NCI-H187 treated with DMSO at 0.1 percent for 48 hours (cell line): ENCODE measurements at regions not wholly inside any gene's neighbourhood (a gene's known extent, or its start where the extent isn't known, plus 50 kb on each side); places are given as distances from the start of the nearest gene placed in this dataset.
"Not testable (repeated sequence)": the region's sequence is repeated elsewhere in the genome, so short reads cannot be mapped to it uniquely, and the experiment has no call there.

Experiments
- DNase-seq: peaks from one replicate; lab custom pipeline; 2025; lab: John Stamatoyannopoulos, UW

- no peak for DNase-seq
Observed at GRCh38 chr7:81361769-81362312, 408.0 kb downstream of the HGF start.

GRCh38 chr7:81355911-81356310 lies 413.9 kb downstream of the HGF start:
- DNase-seq, result no peak

GRCh38 chr7:81349044-81349443 lies 420.8 kb downstream of the HGF start:
- DNase-seq, result no peak

- DNase-seq, result no peak
Observed at GRCh38 chr7:81339946-81340345, 421.1 kb upstream of the SEMA3C start.

- DNase-seq, result no peak
Observed at GRCh38 chr7:81333536-81333935, 414.7 kb upstream of the SEMA3C start.

- DNase-seq, result no peak
Observed at GRCh38 chr7:81333004-81333403, 414.2 kb upstream of the SEMA3C start.

DNA sequence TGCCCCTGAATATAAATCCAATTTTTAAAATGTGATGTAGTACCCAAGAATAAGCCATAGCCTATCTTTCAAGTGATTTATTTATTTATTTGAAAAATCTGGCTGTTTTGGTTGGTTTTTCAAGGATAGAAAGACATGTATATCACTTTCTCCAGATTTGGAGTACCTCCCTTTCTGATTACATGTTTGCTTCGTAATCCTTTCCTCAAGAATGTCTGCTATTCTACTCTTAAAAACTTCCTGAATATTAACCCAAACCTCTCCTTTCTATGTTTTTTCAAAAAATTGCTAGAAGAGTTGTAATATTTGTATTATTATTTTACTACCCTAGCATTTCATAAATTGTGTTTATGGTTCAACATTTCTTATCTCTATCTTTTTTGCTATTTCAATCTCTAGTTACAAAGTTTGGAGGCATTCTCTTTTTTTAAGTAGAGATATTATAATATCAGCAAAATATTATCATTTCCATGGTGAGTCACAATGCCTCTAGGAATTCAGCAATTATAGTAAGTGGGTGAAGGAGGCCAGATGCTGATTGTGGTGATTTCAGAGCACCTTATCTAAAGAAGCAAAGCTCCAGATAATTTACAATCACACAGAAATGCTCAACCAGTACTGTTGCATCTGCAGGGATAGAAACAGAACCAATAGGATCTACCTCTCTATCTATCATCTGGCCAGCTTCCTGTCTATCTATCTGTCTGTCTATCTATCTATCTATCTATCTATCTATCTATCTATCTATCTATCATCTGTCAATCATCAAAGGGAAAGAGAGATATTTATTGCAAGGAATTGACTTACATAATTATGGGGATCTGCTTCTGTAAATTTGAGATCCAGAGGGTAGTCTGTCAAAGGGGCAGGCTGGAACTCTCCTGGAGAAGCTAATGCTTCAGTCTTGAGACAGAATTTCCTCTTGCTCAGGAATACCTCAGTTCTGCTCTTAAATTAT lies 412.5 kb upstream of the SEMA3C start:
- DNase-seq, result no peak

- no peak for DNase-seq
Observed at GRCh38 chr7:81330108-81330507, 411.3 kb upstream of the SEMA3C start.

- no peak for DNase-seq
Observed at GRCh38 chr7:81327468-81328266, 408.8 kb upstream of the SEMA3C start.

- DNase-seq, result no peak
Observed at GRCh38 chr7:81321949-81322348, 403.1 kb upstream of the SEMA3C start.

GRCh38 chr7:81317741-81318140 lies 398.9 kb upstream of the SEMA3C start:
- no peak for DNase-seq

DNA sequence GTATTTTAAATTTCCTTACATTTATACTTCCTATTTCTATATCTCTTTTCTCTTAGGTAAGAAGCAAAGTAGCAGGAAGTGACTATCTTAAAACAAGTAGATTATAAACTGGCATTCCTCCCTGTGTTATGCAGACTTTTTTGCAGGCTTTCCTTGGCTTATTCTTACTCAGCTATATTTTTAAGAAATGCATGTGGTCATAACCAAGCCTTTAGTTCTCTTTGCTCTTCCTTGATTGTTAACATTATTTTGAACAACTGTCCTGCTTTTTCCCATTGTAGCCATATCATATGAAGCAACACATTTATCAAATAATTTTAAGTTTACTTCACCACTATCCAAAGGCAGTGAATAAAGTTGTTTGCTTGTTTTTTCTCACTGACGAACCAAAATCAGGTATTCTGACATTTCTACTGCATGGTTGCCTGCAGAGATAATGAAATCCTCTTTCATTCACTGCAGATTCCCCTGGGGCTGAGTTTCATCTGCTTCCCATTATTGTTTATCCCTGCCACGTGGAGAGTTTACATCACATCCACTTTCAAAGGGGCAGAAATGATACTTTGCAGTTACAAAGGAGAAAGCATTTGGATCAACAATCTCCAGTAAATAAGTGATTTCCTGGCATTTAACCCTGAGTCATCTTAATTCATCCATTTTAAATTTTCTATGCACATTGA lies 389.9 kb upstream of the SEMA3C start:
- DNase-seq, result no peak

GRCh38 chr7:81301815-81302214 lies 383.0 kb upstream of the SEMA3C start:
- DNase-seq, result no peak

DNA sequence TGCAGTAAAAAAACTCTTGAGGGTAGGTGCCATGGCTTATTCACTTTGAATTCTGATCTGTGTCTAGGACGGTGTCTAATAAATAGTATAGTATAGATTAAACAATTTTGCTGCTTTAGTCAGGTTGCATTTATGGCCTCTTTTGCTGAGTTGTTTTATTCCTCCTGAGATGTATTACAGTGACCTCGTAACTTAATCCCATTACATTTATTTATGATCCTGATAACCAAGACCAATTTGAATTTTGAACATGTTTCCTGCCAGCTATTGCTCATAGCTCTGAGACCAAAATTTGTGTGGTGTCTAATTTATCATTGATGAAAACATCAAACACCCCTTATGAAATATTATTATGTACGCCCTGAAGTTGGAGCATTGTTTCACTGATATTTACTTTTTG lies 381.9 kb upstream of the SEMA3C start:
- no peak for DNase-seq

- no peak for DNase-seq
Observed at GRCh38 chr7:81299711-81300110, 380.9 kb upstream of the SEMA3C start.

GRCh38 chr7:81298951-81299666 lies 380.3 kb upstream of the SEMA3C start:
- DNase-seq, result no peak

- DNase-seq, result no peak
Observed at GRCh38 chr7:81297317-81297716, 378.5 kb upstream of the SEMA3C start.

DNA sequence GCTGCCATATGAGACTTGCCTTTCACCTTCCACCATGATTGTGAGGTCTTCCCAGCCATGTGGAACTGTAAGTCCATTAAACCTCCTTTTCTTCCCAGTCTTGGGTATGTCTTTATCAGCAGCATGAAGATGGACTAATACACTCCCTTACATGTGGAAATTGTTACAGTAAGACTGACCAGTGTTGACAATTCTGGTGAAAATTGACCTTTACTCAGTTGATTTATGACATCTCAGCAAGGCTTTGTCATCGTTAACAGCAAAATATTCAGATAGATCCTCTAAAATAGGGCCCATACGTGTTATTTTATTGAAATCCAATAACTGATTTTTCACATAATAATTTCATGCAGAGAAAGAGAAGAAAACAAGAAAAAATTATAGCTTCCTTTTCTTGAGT lies 377.9 kb upstream of the SEMA3C start:
- DNase-seq, result no peak

DNA sequence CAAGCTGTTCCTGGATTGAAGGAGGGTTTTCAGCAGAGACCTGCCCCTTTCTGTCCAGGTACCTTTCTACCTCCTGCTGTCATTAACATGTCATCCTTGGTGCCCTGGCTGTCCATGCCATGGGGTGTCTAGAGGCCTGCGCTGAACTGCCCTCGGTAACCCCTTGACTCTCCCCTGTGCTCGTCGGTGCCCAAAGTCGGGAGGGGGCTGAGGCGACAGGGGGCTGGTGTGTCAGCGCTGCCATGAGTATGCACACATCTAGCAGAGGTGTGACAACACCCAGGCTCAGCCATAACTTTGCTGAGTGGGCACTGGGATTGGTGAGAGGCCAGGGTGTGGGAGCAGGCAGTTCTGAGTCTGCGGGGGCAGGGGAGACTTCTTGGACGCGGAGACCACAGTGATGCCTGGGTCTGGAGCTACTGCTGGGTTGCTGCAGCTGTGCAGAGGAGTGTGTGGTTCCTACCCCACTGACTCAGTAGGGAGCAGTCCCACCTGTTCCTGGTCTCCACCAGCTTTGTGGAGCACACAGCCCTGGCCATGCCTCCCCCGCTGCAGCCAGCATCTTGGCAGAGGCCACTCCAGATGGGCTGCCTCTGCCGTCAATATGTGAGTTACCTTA lies 376.2 kb upstream of the SEMA3C start:
- DNase-seq, result no peak

- DNase-seq, result no peak
Observed at GRCh38 chr7:81293806-81294205, 375.0 kb upstream of the SEMA3C start.

DNA sequence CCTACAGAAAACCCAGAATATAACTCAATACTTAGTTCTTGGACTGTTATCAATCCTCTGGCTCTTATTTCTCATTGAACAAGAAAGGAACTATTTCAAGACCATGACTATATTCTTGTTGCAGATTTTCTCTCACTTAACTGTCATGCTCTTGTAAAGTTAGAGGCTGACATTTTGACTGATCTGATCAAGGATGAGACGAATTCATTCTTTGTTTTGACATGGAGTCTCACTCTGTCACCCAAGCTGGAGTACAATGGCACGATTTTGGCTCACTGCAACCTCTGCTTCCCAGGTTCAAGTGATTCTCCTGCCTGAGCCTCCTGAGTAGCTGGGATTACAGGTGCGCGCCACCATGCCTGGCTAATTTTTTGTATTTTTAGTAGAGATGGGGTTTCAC lies 367.9 kb upstream of the SEMA3C start:
- not testable (repeated sequence) for DNase-seq
